Type B pancreatic cell (in vitro differentiated cells): ENCODE measurements at regions not wholly inside any gene's neighbourhood (a gene's known extent, or its start where the extent isn't known, plus 50 kb on each side); places are given as distances from the start of the nearest gene placed in this dataset.

Experiments used
- DNase-seq: peaks from one replicate; pipeline ENCODE4 v3.0.0; 2021; ENCODE audit warnings: mixed read lengths; ENCODE audit not compliant: unreplicated experiment; ENCODE audit errors: extremely low spot score
- H3K27ac Mint-ChIP-seq: 2 replicates; pipeline ENCODE4 v1.8.0; 2021; ENCODE audit warnings: mild to moderate bottlenecking, mixed read lengths
- H3K27me3 Mint-ChIP-seq: 2 replicates; pipeline ENCODE4 v1.8.0; 2021; ENCODE audit warnings: mixed read lengths
- H3K36me3 Mint-ChIP-seq: 2 replicates; pipeline ENCODE4 v1.8.0; 2021; ENCODE audit warnings: mixed read lengths
- H3K4me1 Mint-ChIP-seq: one replicate; pipeline ENCODE4 v1.8.0; 2021; ENCODE audit warnings: mixed read lengths; ENCODE audit not compliant: unreplicated experiment
- H3K4me3 Mint-ChIP-seq: 2 replicates; pipeline ENCODE4 v1.8.0; 2021; ENCODE audit warnings: mild to moderate bottlenecking, mixed read lengths
- H3K9me3 Mint-ChIP-seq: 2 replicates; pipeline ENCODE4 v1.8.0; 2021; ENCODE audit warnings: mixed read lengths
- CTCF ChIP-seq: fragments of 200-600 bp; sonication (generic); conservative IDR thresholded peaks from 2 replicates; pipeline ENCODE4 v1.5.0; 2021; ENCODE audit warnings: antibody characterized with exemption, mild to moderate bottlenecking

- Mint-ChIP-seq H3K27me3 (peaks cover 6% of the 10 kb centered on the region), H3K27ac (no peak overlapping the region), H3K9me3 (peaks cover 3% of the 10 kb centered on the region), H3K4me1 (peaks cover 16% of the 10 kb centered on the region), H3K4me3 (no peak overlapping the region), H3K36me3 (no peaks in the 10 kb centered on the region)
- no peak for DNase-seq
- TF ChIP-seq CTCF = no peak
These were observed 267.6 kb downstream of the SETD4 start for GRCh38 chr21:35792569-35793305.

- H3K4me3 Mint-ChIP-seq = no peak overlapping the region
- no peak overlapping the region for H3K27ac Mint-ChIP-seq
- no peak for TF ChIP-seq CTCF
- peaks cover 6% of the 10 kb centered on the region for H3K27me3 Mint-ChIP-seq
- DNase-seq = no peak
- H3K36me3 Mint-ChIP-seq = no peaks in the 10 kb centered on the region
- peaks cover 8% of the 10 kb centered on the region for H3K4me1 Mint-ChIP-seq
- H3K9me3 Mint-ChIP-seq = peaks cover 3% of the 10 kb centered on the region
These were observed 268.6 kb downstream of the SETD4 start for GRCh38 chr21:35791541-35792325.

- Mint-ChIP-seq H3K4me1 (peaks cover 14% of the 10 kb centered on the region), H3K9me3 (no peaks in the 10 kb centered on the region), H3K27me3 (peaks cover 5% of the 10 kb centered on the region), H3K36me3 (no peaks in the 10 kb centered on the region), H3K4me3 (no peak overlapping the region), H3K27ac (no peak overlapping the region)
- TF ChIP-seq CTCF = no peak
- DNase-seq = no peak
These were observed 276.6 kb downstream of the SETD4 start for GRCh38 chr21:35783721-35784120.

- Mint-ChIP-seq H3K9me3 (peaks cover 5% of the 10 kb centered on the region), H3K36me3 (peaks cover 3% of the 10 kb centered on the region), H3K27me3 (peaks cover 5% of the 10 kb centered on the region), H3K4me3 (no peak overlapping the region), H3K27ac (no peak overlapping the region), H3K4me1 (peaks cover 14% of the 10 kb centered on the region)
- TF ChIP-seq CTCF = no peak
- no peak for DNase-seq
These were observed 277.7 kb downstream of the SETD4 start for GRCh38 chr21:35782667-35783066.

- H3K27me3 Mint-ChIP-seq = peaks cover 4% of the 10 kb centered on the region
- no peak for TF ChIP-seq CTCF
- H3K4me3 Mint-ChIP-seq = no peak overlapping the region
- no peak overlapping the region for H3K27ac Mint-ChIP-seq
- peaks cover 3% of the 10 kb centered on the region for H3K36me3 Mint-ChIP-seq
- peaks cover 5% of the 10 kb centered on the region for H3K9me3 Mint-ChIP-seq
- peaks cover 17% of the 10 kb centered on the region for H3K4me1 Mint-ChIP-seq
- DNase-seq = no peak
These were observed 279.3 kb downstream of the SETD4 start for GRCh38 chr21:35780983-35781382.
